ENCODE measurements at regions not wholly inside any gene's neighbourhood (a gene's known extent, or its start where the extent isn't known, plus 50 kb on each side); places are given as distances from the start of the nearest gene placed in this dataset.

DNA sequence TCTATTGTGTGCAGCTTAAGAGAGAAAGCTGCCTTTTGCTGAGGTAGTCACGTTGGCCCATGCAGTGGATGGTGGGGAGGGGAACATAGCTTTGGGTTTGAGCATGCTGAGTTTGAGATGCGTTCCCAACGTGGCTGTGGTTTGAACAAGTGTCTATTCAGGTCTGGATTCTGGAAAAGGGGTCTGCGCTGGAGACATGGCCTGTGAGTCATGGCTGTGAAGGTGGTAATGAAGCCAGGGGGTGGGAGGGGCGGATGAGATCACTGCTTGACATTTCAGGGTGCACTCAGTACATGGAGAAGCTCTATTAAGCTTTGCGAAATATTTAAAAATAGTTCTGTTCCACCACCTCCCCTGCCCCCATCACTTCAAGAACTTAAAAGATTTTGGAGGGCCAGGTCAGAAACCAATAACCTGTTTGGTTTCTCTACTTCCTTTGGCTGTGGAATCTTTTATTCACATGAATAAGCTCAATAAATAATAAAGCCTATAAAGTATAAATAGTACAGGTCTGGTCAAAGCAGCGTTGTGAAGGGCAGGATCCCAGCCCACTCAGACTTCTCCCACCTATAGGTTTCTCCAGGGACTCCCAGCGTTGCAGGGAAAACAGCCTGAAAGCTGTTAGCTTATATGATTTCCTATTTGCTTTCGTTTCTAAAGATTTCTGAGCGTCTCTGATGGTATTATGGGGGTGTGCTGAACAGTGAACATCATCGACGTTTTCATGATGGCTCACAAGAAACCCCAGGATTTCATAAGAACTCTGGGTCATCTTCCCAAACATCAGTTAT is 189.9 kb downstream of the NSG2 start:
- DNase-seq (ENCODE audit: low read depth), result no peak

DNA sequence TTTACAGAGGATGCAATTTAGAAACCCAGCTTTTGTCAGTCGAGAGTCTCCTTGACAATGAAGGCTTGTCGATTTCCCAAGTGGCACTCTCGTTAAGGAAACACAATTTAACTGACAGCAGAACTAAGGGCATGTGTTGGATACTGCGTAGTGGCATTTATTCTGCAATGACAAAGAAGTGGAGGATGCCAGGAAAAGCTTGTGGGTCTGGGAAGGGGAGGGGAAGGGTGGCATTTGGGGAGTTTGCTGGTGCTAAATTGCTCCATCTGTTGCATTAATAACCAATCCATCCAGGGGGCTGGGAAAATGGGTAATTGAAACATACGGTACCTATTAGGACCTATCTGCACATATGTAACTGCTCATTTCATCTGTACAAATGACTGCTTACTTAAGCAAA is 190.6 kb downstream of the NSG2 start:
- no peak for DNase-seq (ENCODE audit: low read depth)

DNA sequence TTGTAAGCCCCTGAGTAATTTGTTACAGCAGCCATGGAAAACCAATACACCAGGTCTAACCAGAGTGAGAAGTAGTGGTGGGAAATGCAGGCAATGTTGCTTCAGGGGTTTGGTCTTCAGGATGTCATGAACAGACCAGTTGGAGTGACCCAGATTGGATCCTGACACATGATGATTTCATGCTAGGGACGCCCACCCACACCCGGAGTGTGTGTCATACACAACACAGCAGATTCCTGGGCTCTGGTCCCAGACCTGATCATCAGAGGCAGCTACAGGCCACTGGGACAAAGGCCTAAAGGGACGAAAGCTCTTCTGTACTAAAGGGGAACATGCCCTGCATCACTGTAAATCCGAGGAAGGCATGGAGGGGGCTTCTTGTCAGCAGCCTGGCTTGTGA is 194.2 kb downstream of the NSG2 start:
- no peak for DNase-seq (ENCODE audit: low read depth)

DNA sequence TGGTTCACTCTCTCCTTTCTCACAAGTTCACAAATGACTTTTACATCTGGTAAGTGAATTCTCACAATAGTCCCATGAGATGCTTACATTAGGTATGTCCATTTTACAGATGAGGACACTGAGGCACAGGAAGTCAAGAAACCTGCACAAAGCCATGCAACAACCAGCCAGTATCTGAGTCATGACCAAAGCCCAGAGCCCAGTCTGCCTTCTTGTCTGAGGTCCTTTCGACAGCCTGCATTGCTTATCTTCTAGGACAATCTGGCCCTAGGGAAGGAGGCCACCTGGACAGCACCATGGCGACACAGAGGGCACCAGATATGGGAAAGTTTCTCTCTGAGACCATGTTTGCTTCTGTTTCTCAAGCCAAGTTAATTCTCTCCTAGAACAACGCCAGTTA is 197.1 kb downstream of the NSG2 start:
- no peak for DNase-seq (ENCODE audit: low read depth)

DNA sequence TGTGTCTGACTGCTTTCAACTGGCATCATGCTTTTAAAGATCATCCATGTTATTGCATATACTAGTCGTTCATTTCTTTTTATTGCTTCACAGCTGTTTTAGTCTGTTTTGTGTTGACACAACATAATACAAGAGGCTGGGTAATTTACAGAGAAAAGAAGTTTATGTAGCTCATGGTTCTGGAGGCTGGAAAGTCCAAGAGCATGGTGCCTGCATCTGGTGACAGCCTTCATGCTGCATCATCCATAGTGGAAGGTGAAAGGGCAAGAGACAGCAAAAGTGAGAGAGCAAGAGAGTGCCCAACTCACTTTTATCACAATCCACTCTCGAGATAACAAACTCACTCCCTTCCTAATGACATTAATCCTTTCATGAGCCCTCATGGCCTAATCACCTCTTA is 198.4 kb downstream of the NSG2 start:
- no peak for DNase-seq (ENCODE audit: low read depth)

DNA sequence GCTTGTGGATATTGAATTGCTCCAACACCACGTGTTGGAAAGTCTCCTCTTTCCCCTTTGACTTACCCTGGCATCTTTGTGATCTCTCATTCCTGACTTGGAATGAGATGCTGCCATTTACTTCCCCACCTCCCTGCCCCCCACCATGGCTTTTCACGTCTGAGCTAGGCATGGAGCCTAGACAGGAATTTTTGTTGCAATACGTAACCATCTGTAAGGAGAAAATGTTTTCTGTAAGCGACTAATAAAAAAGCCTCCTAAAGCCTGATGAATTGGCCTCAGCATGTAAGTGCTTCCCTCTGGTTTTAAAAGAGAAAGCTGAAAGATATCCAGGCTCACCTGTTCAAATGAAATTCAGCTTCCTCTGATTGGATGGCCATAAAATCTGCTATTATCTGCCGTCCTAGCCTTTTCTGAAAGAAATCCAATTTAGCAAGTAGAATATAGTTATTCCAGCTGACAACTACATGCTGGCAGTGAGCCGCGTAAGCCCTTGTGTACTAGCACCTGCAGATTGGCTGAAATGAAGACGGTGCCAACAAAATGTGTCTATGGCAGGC is 200.1 kb downstream of the NSG2 start:
- no peak for DNase-seq (ENCODE audit: low read depth)

DNA sequence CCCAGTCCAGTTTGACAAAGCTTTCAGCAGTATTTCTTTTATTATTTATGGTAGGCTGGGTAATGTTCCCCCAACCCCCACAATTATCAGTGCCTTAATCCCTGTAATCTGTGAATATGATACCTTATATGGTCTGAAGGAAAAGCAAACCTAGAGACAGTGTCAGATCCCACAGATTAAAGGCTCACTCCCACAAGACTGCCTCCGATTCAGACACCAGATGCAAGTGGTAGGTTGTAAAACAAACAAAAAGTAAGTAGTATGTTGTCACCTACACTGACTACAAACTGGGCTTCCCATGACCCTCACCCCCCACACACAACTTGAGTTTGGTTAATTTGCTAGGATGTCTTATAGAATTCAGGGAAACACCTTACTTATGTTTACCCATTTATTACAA is 201.2 kb downstream of the NSG2 start:
- no peak for DNase-seq (ENCODE audit: low read depth)

DNA sequence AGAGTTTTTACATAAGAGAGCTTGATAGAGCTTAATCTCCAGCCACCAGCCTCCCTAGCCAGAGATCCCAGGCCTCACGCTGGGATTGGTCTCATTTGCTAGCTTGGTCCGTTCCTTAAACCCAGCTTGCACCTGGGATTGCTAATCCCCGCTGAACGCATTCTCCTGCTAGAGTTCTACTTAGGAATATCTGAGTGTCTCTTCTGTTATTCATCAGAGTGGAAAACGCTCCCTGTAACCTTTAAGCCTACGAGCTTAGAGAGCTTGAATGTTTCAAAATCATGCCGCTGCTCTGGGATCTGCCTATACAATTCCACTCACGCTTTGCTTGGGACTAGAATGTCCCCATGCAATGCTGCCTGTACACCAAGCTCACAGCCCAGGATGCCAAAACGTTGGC is 201.8 kb downstream of the NSG2 start:
- no peak for DNase-seq (ENCODE audit: low read depth)

DNA sequence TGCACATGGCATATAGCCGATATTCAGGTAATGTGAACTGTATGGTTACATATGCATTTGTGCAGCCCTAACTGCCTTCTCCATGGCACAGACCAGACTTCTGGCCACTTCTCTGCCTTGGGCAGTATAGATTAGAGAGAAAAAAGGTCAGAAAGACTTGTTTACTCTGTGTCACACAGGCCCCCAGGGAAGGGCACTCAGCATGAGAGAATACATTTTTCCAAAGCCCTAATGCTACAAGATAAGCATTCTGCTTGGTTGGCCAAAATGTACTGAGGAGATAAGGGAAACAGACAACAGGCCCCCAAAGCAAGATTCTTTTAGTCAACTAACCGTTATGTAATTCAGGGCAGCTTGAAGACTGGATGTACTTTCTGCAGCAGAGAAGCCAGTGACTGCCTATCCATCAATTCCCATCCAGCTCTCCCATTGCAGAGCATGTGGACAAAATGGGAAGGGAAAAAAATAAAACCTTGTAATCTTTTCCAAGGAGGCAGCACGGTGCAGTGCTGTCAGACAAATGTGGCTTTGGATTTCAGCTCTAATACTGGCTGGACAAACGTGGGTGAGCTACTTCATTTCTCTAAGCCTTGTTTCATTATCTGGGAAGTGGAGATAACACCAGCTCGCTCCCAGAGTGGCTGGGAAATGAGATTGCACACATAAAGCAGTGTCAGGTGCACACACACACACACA is 205.9 kb downstream of the NSG2 start:
- DNase-seq (ENCODE audit: low read depth), result no peak

DNA sequence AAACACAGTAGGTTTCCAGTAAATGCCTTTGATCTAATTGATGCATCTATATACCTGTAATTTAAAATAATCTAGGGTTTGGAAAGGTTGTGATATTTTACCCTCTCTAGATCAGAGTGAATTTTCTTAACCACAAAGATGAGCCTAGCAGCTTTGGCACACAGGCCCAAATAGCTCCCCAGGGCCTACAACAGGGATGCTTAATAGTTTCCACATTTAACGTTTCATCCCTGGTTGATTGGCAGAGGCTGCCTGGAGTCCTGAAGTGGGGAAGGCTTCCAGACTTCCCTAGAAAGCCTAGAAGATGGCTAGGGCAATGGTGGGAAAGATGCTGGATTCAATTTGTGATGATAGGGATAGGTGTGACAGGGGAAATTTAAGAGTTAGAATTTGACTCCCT is 206.6 kb downstream of the NSG2 start:
- DNase-seq (ENCODE audit: low read depth), result no peak

DNA sequence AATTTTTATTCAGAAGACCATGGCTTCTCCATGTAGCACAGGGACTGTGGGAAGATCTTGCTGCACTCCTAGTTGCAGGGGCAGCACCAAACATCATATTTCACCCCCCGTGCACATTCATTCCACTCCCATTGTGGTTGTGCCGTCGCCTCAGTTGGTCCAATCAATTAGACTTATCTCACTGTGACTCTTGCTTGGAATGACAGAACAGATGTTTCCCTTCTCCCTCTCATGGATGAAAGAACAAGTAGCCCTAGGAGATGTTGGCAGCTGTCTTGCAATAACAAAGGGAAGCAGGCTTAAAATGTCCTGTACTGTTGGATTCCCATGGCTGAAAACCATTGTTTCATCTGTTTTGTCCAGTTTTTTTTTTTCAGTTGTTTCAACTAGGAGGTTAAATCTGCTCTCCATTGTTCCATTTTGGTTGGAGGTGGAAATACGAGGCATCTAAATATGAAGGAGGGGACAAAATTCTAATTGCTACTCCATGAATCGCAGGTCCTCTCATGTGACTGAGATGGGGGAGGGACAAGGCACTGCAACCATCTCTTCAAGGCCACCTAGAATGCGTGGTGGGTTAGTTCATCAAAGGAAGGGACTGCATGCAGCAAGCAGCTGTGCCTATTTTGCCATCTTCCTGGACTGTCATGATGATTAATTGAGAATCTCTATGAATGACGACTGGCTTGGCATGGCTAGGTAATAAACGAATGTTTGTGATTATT is 214.4 kb downstream of the NSG2 start:
- DNase-seq (ENCODE audit: low read depth), result no peak

DNA sequence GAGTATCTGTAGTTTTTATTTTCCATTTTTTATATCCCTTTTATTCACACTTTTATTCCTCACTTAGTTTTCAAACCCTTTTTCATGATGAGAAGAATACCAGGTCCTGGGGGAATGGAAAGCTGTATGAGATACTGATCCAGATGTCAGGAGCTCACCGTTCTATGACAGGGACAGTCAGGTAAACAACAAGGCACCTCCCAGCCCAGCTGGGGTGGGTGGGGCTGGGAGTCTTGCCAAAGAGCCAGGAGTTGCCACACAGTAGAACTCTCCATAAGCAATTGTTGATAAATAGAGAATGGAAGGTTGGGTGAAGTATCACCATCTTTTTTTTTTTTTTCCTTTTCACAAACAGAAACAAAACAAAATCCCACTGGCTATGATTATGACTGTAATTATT is 225.8 kb downstream of the NSG2 start:
- no peak for DNase-seq (ENCODE audit: low read depth)

DNA sequence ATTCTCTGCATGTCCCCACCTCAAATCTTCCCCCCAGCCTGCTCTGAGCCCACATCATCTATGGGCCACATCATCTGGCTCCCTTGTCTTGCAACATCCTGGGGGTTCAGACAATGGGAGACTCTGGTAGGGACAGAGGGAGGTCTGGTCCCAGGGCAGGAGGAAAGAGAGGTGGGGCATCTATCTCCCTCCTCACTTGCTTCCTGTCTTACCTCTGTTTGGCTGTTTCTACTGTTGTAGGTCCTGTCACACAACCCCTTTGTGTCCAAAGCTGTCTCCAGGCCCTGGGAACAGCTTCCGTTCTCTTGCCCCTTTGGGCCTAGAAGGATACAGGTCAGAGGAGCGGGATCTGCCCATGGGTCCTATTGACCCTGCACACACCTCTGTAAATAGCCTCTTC is 227.2 kb downstream of the NSG2 start:
- DNase-seq (ENCODE audit: low read depth), result no peak

DNA sequence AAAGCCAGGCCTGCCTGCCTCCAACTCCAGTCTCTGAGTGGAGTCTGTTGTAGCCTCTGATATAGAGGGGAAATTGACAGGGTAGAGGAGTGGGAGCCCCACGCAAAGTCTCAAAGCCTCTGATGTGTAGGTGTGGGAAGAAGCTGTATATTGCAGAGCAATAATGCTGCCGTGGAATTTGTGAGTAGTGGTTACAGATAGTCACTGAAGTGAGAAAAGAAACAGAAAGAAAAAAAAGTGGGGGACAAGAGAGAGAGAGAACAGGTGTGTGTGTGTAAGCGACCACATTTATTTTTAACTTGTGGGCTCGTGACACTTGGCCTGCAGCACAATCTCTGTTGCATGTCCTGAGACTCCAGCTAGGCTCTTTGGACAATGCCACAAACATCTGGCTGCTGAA is 227.8 kb downstream of the NSG2 start:
- no peak for DNase-seq (ENCODE audit: low read depth)

DNA sequence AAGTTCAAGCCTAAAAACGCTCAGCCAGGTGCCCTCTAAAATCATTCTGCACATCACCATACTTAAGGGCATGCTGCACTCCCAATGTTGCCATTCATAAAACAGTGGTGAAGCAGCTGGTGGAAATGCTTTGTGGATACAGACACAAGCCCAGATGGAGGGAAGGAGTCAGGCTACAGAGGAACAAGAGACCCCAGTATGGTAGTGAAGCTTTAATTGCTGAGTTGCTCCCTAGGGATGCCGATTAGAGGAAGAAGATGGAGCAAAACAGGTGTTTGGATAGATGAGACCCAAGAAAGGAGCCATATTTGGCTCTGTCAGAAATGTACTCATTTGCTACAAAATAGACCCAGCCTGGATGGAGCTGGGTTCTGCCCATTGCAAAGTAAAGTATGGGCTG is 230.5 kb downstream of the NSG2 start:
- no peak for DNase-seq (ENCODE audit: low read depth)

DNA sequence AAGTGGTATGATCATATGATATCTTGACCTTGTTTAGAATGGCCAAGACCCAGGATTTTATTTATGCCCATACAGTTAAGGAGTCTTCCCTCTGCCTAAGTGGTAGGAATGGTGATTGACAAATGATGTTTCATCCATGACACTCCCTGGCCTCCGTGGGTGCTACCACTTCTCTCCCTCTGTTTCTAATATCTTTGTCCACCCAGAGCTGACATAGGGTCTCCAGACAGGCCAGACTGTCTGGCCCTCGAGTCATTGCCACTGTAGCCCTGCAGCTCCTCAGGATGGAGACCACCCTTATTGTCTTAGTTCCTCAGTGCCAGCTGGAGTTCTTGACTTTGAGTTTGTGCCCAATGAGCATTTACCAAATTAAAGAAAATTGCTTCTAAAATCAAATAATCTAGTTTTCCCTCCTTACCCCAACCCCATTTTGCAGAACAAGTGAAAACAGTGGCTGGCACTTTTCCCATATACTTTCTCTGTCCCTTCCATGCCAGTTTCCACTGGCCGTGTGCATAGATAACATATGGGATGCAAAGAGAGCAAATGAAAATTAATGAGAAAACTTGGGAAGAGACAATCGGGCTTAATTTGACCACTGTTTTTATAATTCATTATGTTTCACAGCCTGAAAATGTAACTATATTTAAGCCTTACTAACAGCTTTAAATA is 235.7 kb downstream of the NSG2 start:
- no peak for DNase-seq (ENCODE audit: low read depth)

DNA sequence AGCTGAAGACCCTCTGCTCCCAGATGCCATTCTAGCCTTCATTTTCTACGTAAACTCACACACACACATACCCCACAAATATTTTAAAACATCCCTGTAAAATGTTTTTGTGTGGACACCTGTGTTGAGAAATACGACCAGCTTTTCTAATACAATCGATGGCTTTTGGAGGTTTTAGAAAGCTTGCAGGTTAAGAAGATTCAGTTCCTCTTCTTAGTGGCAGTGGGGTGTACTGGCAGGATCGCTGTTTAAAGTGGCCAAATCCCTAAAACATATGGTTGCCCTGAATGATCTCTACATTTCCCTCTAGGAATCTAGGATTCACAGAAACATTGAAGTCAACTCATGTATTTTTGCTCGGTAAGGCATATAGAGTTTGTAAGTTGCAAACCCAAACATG is 236.3 kb downstream of the NSG2 start:
- DNase-seq (ENCODE audit: low read depth), result no peak

DNA sequence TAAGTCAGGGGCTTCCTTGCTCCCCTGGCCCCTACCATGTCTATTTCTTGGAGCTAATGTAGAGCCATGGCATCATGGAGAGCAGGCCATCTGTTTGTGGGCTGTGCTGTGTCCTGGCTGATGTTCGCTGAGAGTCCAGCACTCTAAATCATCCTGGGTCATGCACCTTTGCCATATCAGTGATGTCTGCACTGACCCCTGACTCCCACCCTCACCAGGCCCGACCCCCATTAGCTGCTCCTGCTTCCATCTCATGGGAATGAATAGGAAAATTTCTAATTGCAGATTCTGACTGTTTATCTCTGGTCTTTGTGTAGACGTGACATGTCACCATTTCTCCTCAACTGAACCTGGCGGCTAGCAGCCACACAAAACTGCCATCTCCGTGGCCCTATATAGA is 236.9 kb downstream of the NSG2 start:
- no peak for DNase-seq (ENCODE audit: low read depth)

DNA sequence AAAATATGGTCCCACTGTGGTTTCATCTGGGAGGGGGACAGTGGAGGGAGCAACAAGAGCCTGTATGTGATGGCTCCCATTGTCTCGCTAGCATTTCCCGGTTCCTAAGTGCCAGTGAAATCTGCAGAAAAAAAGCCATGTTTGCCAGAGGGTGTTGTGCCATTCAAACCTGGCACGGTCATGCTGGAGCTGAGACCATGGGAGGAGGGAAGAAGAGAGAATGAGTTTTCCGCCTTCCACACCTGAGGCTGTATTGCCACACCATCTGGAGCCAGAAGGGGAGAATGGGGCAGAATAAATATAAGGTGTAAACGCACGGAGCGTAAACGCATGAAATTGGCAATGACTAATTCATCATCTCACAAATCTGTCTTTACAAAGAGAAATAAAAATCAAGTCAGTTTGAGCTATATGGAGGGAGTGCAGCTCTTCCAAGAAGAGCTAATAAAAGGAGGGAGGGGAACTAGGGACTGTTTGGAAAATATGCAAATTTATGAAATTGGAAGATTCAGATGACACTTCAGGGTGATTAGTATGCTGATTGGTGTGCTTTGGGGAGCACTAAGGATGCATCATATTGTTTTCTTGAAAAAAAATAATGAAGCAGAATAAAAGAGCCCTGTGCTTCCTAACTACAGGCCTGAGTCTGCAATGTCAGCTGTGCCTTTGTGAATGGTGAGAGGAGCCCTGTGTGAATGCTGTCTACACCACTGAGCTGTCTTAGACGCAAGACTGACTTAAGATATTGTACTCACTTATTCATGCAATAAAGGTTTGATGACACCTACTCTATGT is 237.9 kb downstream of the NSG2 start:
- no peak for DNase-seq (ENCODE audit: low read depth)

DNA sequence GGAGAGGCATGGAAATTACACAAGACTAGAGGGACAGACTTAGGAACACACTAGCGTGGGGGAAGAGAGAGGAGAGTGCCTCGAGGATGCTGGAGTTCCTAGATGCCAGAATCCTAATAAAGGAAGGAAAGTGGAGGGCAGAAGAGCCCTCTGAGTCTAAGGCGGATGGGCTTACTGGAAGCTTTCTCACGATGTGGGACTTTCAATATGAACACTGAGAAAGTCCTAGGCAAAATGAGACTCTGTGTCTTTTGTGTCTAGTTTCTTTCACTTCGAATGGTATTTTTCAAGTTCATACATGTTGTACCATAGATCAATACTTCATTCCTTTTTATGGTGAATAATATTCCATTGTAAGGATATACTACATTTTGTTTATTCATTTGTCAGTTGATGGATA is 239.4 kb downstream of the NSG2 start:
- no peak for DNase-seq (ENCODE audit: low read depth)

DNA sequence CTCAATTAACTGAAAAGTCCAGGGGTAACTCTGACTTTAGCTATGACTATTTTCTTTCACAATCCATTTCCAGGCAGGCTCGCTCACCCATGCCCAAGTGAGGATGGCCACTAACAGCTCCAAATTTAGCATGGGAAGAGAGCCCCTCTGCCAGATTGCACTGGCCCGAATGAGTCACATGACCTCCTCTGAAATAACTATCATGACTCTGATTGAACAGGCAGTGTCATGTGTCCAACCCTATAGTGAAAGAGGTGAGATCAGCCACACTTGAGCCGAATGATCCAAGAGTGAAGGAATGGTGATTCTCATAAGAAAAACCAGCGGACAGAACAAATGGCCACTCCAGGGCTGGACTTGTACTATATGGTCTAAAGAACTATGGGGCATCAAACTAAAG is 242.3 kb downstream of the NSG2 start:
- no peak for DNase-seq (ENCODE audit: low read depth)

DNA sequence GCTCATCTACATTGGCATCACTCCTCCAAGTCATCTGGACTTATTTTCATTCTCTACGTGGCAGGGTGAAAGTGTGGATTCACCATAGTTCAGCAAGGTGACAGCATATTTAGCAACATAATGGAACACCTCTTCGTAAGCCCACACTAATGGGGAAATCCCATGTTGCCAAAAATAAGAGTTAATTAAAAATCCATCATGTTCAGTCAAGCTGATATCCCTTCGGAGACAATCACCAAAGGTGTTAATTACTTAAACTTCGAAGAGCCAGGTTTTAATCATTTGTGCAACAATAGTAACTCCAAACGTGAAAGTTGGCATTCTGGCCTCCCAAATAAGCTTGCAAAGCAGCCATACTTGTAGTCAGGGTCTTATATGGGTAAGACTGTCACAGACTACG is 242.9 kb downstream of the NSG2 start:
- DNase-seq (ENCODE audit: low read depth), result no peak
